ENCODE measurements at regions not wholly inside any gene's neighbourhood (a gene's known extent, or its start where the extent isn't known, plus 50 kb on each side); places are given as distances from the start of the nearest gene placed in this dataset.

GRCh38 chr4:43411226-43411625 is 518.7 kb downstream of the GRXCR1 start:
- DNase-seq (ENCODE audit: insufficient read length, low spot score) (no peak), FAIRE-seq (no peak)
- no peak for TF ChIP-seq CTCF (IDR thresholded peaks at IDR 0.05; ENCODE audit: insufficient read depth, missing control alignments)

GRCh38 chr4:43423276-43423675 is 530.8 kb downstream of the GRXCR1 start:
- TF ChIP-seq CTCF (IDR thresholded peaks at IDR 0.05; ENCODE audit: insufficient read depth, missing control alignments) = no peak
- DNase-seq (ENCODE audit: insufficient read length, low spot score) = no peak
- no peak for FAIRE-seq

- FAIRE-seq (no peak), DNase-seq (ENCODE audit: insufficient read length, low spot score) (no peak)
- no peak for TF ChIP-seq CTCF (IDR thresholded peaks at IDR 0.05; ENCODE audit: insufficient read depth, missing control alignments)
These were observed 532.7 kb downstream of the GRXCR1 start for GRCh38 chr4:43425206-43425605.

- FAIRE-seq (no peak), DNase-seq (ENCODE audit: insufficient read length, low spot score) (no peak)
- TF ChIP-seq CTCF (IDR thresholded peaks at IDR 0.05; ENCODE audit: insufficient read depth, missing control alignments) = no peak
These were observed 542.8 kb downstream of the GRXCR1 start for GRCh38 chr4:43435291-43435690.

- FAIRE-seq (no peak), DNase-seq (ENCODE audit: insufficient read length, low spot score) (no peak)
- TF ChIP-seq CTCF (IDR thresholded peaks at IDR 0.05; ENCODE audit: insufficient read depth, missing control alignments) = no peak
These were observed 560.4 kb downstream of the GRXCR1 start for GRCh38 chr4:43452948-43453347.

GRCh38 chr4:43456383-43456782 is 563.9 kb downstream of the GRXCR1 start:
- TF ChIP-seq CTCF (IDR thresholded peaks at IDR 0.05; ENCODE audit: insufficient read depth, missing control alignments) = no peak
- no peak for DNase-seq (ENCODE audit: insufficient read length, low spot score)
- no peak for FAIRE-seq

- DNase-seq (ENCODE audit: insufficient read length, low spot score) (no peak), FAIRE-seq (no peak)
These were observed 565.4 kb downstream of the GRXCR1 start for GRCh38 chr4:43457866-43458265.

More at GRCh38 chr4:43457866-43458265, 565.4 kb downstream of the GRXCR1 start:
- TF ChIP-seq CTCF (IDR thresholded peaks at IDR 0.05; ENCODE audit: insufficient read depth, missing control alignments) = no peak
